GM23338 (cell line): ENCODE measurements at regions not wholly inside any gene's neighbourhood (a gene's known extent, or its start where the extent isn't known, plus 50 kb on each side); places are given as distances from the start of the nearest gene placed in this dataset.

Experiments used
- ATAC-seq: fragments of 200-7000 bp; cut with Tn5 transposase; 3 replicates; pipeline ENCODE4 v1.9.1; 2020
- DNase-seq: peaks from one replicate; pipeline ENCODE4 v3.0.0-alpha.2; 2015; ENCODE audit warnings: low spot score
- H2AFZ ChIP-seq: fragments of 200-600 bp; sonication (generic); 2 replicates; pipeline ENCODE4 v1.8.0; 2016; ENCODE audit warnings: antibody characterized with exemption, mild to moderate bottlenecking, moderate library complexity
- H3F3A ChIP-seq: fragments of 200-600 bp; sonication (generic); replicated peaks from 2 replicates; pipeline ENCODE4 v1.8.0; 2017; ENCODE audit warnings: antibody characterized with exemption, mixed run types, low read depth
- H3K27ac ChIP-seq: fragments of 200-600 bp; sonication (generic); 2 replicates; pipeline ENCODE4 v1.6.1; 2016; ENCODE audit warnings: low read depth
- H3K27me3 ChIP-seq: fragments of 200-600 bp; sonication (generic); 2 replicates; pipeline ENCODE4 v1.8.0; 2016; ENCODE audit warnings: mild to moderate bottlenecking, mixed run types, moderate library complexity; ENCODE audit not compliant: insufficient read depth
- H3K36me3 ChIP-seq: fragments of 200-600 bp; sonication (generic); 2 replicates; pipeline ENCODE4 v1.8.0; 2016; ENCODE audit warnings: mild to moderate bottlenecking; ENCODE audit not compliant: insufficient read depth
- H3K4me1 ChIP-seq: fragments of 200-600 bp; sonication (generic); 2 replicates; pipeline ENCODE4 v1.8.0; 2016; ENCODE audit warnings: mild to moderate bottlenecking, moderate library complexity; ENCODE audit not compliant: insufficient read depth
- H3K4me2 ChIP-seq: fragments of 200-600 bp; sonication (generic); 2 replicates; pipeline ENCODE4 v1.7.1; 2017; ENCODE audit warnings: mixed run types
- H3K4me3 ChIP-seq: fragments of 200-600 bp; sonication (generic); 2 replicates; pipeline ENCODE4 v1.6.1; 2016; ENCODE audit warnings: mixed run types
- H3K79me2 ChIP-seq: fragments of 200-600 bp; sonication (generic); replicated peaks from 2 replicates; pipeline ENCODE4 v1.8.0; 2017; ENCODE audit warnings: mild to moderate bottlenecking; ENCODE audit not compliant: insufficient read depth
- H3K9me2 ChIP-seq: fragments of 200-600 bp; sonication (generic); 2 replicates; pipeline ENCODE4 v1.8.0; 2017; ENCODE audit not compliant: insufficient read depth
- H4K20me1 ChIP-seq: fragments of 200-600 bp; sonication (generic); replicated peaks from 2 replicates; pipeline ENCODE4 v1.8.0; 2017; ENCODE audit warnings: mild to moderate bottlenecking; ENCODE audit not compliant: insufficient read depth
- H3K27ac Mint-ChIP-seq: 2 replicates; pipeline ENCODE4 v1.8.0; 2020; ENCODE audit warnings: inconsistent platforms, mild to moderate bottlenecking, moderate library complexity, mixed read lengths
- H3K27me3 Mint-ChIP-seq: 3 replicates; pipeline ENCODE4 v1.8.0; 2022; ENCODE audit warnings: low read depth, mild to moderate bottlenecking, moderate library complexity, mixed read lengths, inconsistent platforms; ENCODE audit not compliant: insufficient read depth, poor library complexity
- H3K36me3 Mint-ChIP-seq: 3 replicates; pipeline ENCODE4 v1.8.0; 2021; ENCODE audit warnings: low read depth, mild to moderate bottlenecking, inconsistent platforms, moderate library complexity, mixed read lengths
- H3K4me1 Mint-ChIP-seq: 3 replicates; pipeline ENCODE4 v1.8.0; 2020; ENCODE audit warnings: mild to moderate bottlenecking, inconsistent platforms, mixed read lengths
- H3K4me3 Mint-ChIP-seq: 3 replicates; pipeline ENCODE4 v1.8.0; 2021; ENCODE audit warnings: moderate library complexity, mild to moderate bottlenecking, inconsistent platforms, mixed read lengths
- H3K9me3 Mint-ChIP-seq: 3 replicates; pipeline ENCODE4 v1.8.0; 2020; ENCODE audit warnings: moderate library complexity, mild to moderate bottlenecking, inconsistent platforms, mixed read lengths
- CREB1 ChIP-seq: fragments of 250-450 bp; sonication (Bioruptor Pico); IDR thresholded peaks from 2 replicates; pipeline ENCODE4 v1.5.0; 2020; ENCODE audit warnings: low read depth, mild to moderate bottlenecking, moderate library complexity
- CTCF ChIP-seq, 2 experiments: fragments of 200-600 bp in 1 of 2; sonication (generic) in 1 of 2; conservative IDR thresholded peaks; 2 replicates each; pipeline versions ENCODE4 v1.5.1 to v1.6.1; 2016 to 2017; ENCODE audit warnings: antibody characterized with exemption in 2 of 2, low read depth in 2 of 2, mild to moderate bottlenecking in 2 of 2, moderate library complexity in 1 of 2
- ETS1 ChIP-seq: IDR thresholded peaks from 2 replicates; pipeline ENCODE4 v1.6.1; 2016; ENCODE audit warnings: antibody characterized with exemption
- EZH2 ChIP-seq: fragments of 200-600 bp; sonication (generic); IDR thresholded peaks from one replicate; pipeline ENCODE4 v1.8.0; 2017; ENCODE audit warnings: antibody characterized with exemption, mild to moderate bottlenecking, low read depth; ENCODE audit not compliant: unreplicated experiment
- EZH2phosphoT487 ChIP-seq: fragments of 200-600 bp; sonication (generic); IDR thresholded peaks from one replicate; pipeline ENCODE4 v1.8.1; 2018; ENCODE audit warnings: antibody characterized with exemption; ENCODE audit not compliant: unreplicated experiment
- JUNB ChIP-seq: IDR thresholded peaks from one replicate; pipeline ENCODE4 v1.6.1; 2016; ENCODE audit warnings: antibody characterized with exemption; ENCODE audit not compliant: unreplicated experiment
- NANOG ChIP-seq: IDR thresholded peaks from 2 replicates; pipeline ENCODE4 v1.6.1; 2016; ENCODE audit warnings: antibody characterized with exemption, borderline replicate concordance
- POLR2AphosphoS5 ChIP-seq: IDR thresholded peaks from 2 replicates; pipeline ENCODE4 v1.6.1; 2016; ENCODE audit warnings: antibody characterized with exemption, low read depth
- REST ChIP-seq: IDR thresholded peaks from one replicate; pipeline ENCODE4 v1.6.1; 2018; ENCODE audit warnings: antibody characterized with exemption; ENCODE audit not compliant: unreplicated experiment
- STAT1 ChIP-seq: IDR thresholded peaks from one replicate; pipeline ENCODE4 v1.6.1; 2016; ENCODE audit warnings: antibody characterized with exemption; ENCODE audit not compliant: unreplicated experiment
- ZNF114 ChIP-seq: fragments of 250-450 bp; sonication (Bioruptor Pico); IDR thresholded peaks from 2 replicates; pipeline ENCODE4 v1.5.0; 2020; ENCODE audit warnings: mild to moderate bottlenecking, moderate library complexity
- ZNF331 ChIP-seq: fragments of 250-450 bp; sonication (Bioruptor Pico); IDR thresholded peaks from 2 replicates; pipeline ENCODE4 v1.5.0; 2020; ENCODE audit warnings: low read depth, mild to moderate bottlenecking, moderate library complexity
- ZNF462 ChIP-seq: fragments of 250-450 bp; sonication (Bioruptor Pico); IDR thresholded peaks from 2 replicates; pipeline ENCODE4 v1.5.0; 2020; ENCODE audit warnings: mild to moderate bottlenecking, moderate library complexity

GRCh38 chr11:24389575-24389974 lies 107.3 kb upstream of the LUZP2 start:
- Histone ChIP-seq H2AFZ (peak overlapping the region; percentile 38; the same call in 1 of the 2 replicates), H3K36me3 (no peaks in the 10 kb centered on the region), H3K79me2 (no peaks in the 10 kb centered on the region), H3K27me3 (no peaks in the 10 kb centered on the region), H3F3A (no peaks in the 10 kb centered on the region), H3K4me1 (no peaks in the 10 kb centered on the region), H3K4me3 (no peak overlapping the region), H3K4me2 (no peak overlapping the region), H3K27ac (no peak overlapping the region), H3K9me2 (no peaks in the 10 kb centered on the region), H4K20me1 (no peaks in the 10 kb centered on the region)
- Mint-ChIP-seq H3K4me1 (no peaks in the 10 kb centered on the region), H3K4me3 (no peak overlapping the region), H3K27me3 (no peaks in the 10 kb centered on the region), H3K27ac (no peak overlapping the region), H3K9me3 (peaks cover 2% of the 10 kb centered on the region; the same call in 1 of the 3 replicates), H3K36me3 (no peaks in the 10 kb centered on the region)
- ATAC-seq (no peak), DNase-seq (no peak)
- TF ChIP-seq EZH2 (no peak), CTCF (conservative IDR thresholded peaks at IDR 0.05; ENCODE audit: low read depth in 2 of 2) (no peak), JUNB (no peak), REST (no peak), NANOG (no peak), STAT1 (no peak), CREB1 (no peak), EZH2phosphoT487 (no peak), ZNF114 (CRISPR knock-in tag) (no peak), ETS1 (no peak), ZNF462 (no peak), POLR2AphosphoS5 (no peak), ZNF331 (no peak)
